PC-3 (cell line): ENCODE measurements at regions not wholly inside any gene's neighbourhood (a gene's known extent, or its start where the extent isn't known, plus 50 kb on each side); places are given as distances from the start of the nearest gene placed in this dataset.
"Not testable (repeated sequence)": the region's sequence is repeated elsewhere in the genome, so short reads cannot be mapped to it uniquely, and the experiment has no call there.

ENCODE experiments used
- ATAC-seq: fragments of 200-7000 bp; cut with Tn5 transposase; 2 replicates; pipeline ENCODE4 v1.9.1; 2020; ENCODE audit warnings: mild to moderate bottlenecking, moderate library complexity
- BruUV-seq: library from RNA; stranded (reverse); fragments of 400-500 nt; replicated peaks from 2 replicates; lab custom pipeline; 2021; lab: Mats Ljungman, UMichigan
- CTCF ChIA-PET: fragments of 300-600 bp; sonication (Branson Sonifier 250); formaldehyde crosslinking; loops from one replicate; lab custom pipeline; 2022; ENCODE audit warnings: antibody characterized with exemption; lab: Charles Lee
- POLR2A ChIA-PET: fragments of 300-600 bp; sonication (Branson Sonifier 250); formaldehyde crosslinking; loops from one replicate; lab custom pipeline; 2022; ENCODE audit warnings: antibody characterized with exemption; ENCODE audit not compliant: unreplicated experiment; lab: Charles Lee
- DNase-seq: peaks from one replicate; pipeline ENCODE4 v3.0.0-alpha.2; 2015
- H2AFZ ChIP-seq: fragments of 300-600 bp; sonication (generic); 2 replicates; pipeline ENCODE4 v1.6.0; 2016; ENCODE audit warnings: antibody characterized with exemption, low read length
- H3F3A ChIP-seq: fragments of 300-600 bp; sonication (generic); one replicate; pipeline ENCODE4 v1.6.0; 2017; ENCODE audit warnings: antibody characterized with exemption, low read length, control low read depth, mild to moderate bottlenecking; ENCODE audit not compliant: unreplicated experiment
- H3K27ac ChIP-seq: fragments of 300-600 bp; sonication (generic); 2 replicates; pipeline ENCODE4 v1.5.1; 2016; ENCODE audit warnings: mild to moderate bottlenecking, low read length
- H3K27me3 ChIP-seq: fragments of 300-600 bp; sonication (generic); 2 replicates; pipeline ENCODE4 v1.6.1; 2016; ENCODE audit warnings: low read length, mixed read lengths
- H3K36me3 ChIP-seq: fragments of 300-600 bp; sonication (generic); 2 replicates; pipeline ENCODE4 v1.6.1; 2016; ENCODE audit warnings: low read depth, mixed run types, low read length, mixed read lengths
- H3K4me1 ChIP-seq: fragments of 300-600 bp; sonication (generic); 2 replicates; pipeline ENCODE4 v1.5.1; 2016; ENCODE audit warnings: low read length; ENCODE audit not compliant: insufficient read depth
- H3K4me2 ChIP-seq: fragments of 300-600 bp; sonication (generic); 2 replicates; pipeline ENCODE4 v1.6.0; 2016; ENCODE audit warnings: low read length
- H3K4me3 ChIP-seq: fragments of 300-600 bp; sonication (generic); 2 replicates; pipeline ENCODE4 v1.5.1; 2016; ENCODE audit warnings: mild to moderate bottlenecking, low read length, mixed read lengths
- H3K79me2 ChIP-seq: fragments of 300-600 bp; sonication (generic); 2 replicates; pipeline ENCODE4 v1.6.1; 2017; ENCODE audit warnings: low read length, mixed read lengths
- H3K9ac ChIP-seq: fragments of 300-600 bp; sonication (generic); 2 replicates; pipeline ENCODE4 v1.6.0; 2016; ENCODE audit warnings: mild to moderate bottlenecking, low read length
- H3K9me2 ChIP-seq: fragments of 300-600 bp; sonication (generic); replicated peaks from 2 replicates; pipeline ENCODE4 v1.6.1; 2016; ENCODE audit warnings: mixed run types, low read length, mixed read lengths
- H3K9me3 ChIP-seq: fragments of 300-600 bp; sonication (generic); 2 replicates; pipeline ENCODE4 v1.6.1; 2016; ENCODE audit warnings: low read length, mixed read lengths
- H4K20me1 ChIP-seq: fragments of 300-600 bp; sonication (generic); 2 replicates; pipeline ENCODE4 v1.6.1; 2016; ENCODE audit warnings: low read length, mixed read lengths
- EZH2 ChIP-seq: fragments of 300-600 bp; sonication (generic); IDR thresholded peaks from one replicate; pipeline ENCODE4 v1.6.1; 2017; ENCODE audit warnings: antibody characterized with exemption, mild to moderate bottlenecking, low read length; ENCODE audit not compliant: unreplicated experiment
- EZH2phosphoT487 ChIP-seq: fragments of 300-600 bp; sonication (generic); IDR thresholded peaks from 2 replicates; pipeline ENCODE4 v1.6.1; 2018; ENCODE audit warnings: mild to moderate bottlenecking, antibody characterized with exemption, low read length, borderline replicate concordance
- intact Hi-C: fragments of 100-400 bp; cut with micrococcal nuclease; formaldehyde crosslinking; loops from 2 replicates; pipeline ENCODE4 v1.9.0; 2023
- TF ChIP-seq, protein P1 (sequence below): fragments of 300-600 bp; sonication (generic); conservative IDR thresholded peaks from 2 replicates; pipeline ENCODE4 v1.5.1; 2017; ENCODE audit warnings: antibody characterized with exemption, low read depth, mild to moderate bottlenecking, low read length

- no peak overlapping the region for H2AFZ ChIP-seq
- ChIA-PET CTCF (no interaction called here), POLR2A (no interaction called here)
- H3K36me3 ChIP-seq, result no peaks in the 10 kb centered on the region
- no peak overlapping the region for H3K4me3 ChIP-seq
- DNase-seq, result no peak
- H3K27ac ChIP-seq, result no peak overlapping the region
- H3K4me1 ChIP-seq, result no peaks in the 10 kb centered on the region
- H3K27me3 ChIP-seq, result no peaks in the 10 kb centered on the region
- 0 out of 2 replicates have a peak, but pooled peaks cover 3% of the 10 kb centered on the region for H3K9me3 ChIP-seq
- no peaks in the 10 kb centered on the region for H3K79me2 ChIP-seq
- H4K20me1 ChIP-seq, result no peaks in the 10 kb centered on the region
- no TSS peak for BruUV-seq
- H3K9me2 ChIP-seq, result no peaks in the 10 kb centered on the region
- ATAC-seq, result no peak
- H3K9ac ChIP-seq, result no peak overlapping the region
- H3F3A ChIP-seq, result no peaks in the 10 kb centered on the region
- H3K4me2 ChIP-seq, result no peak overlapping the region
- intact Hi-C loops, result no loop called here
- TF ChIP-seq EZH2, result no peak
- TF ChIP-seq EZH2phosphoT487, result no peak
- TF ChIP-seq, protein P1, sequence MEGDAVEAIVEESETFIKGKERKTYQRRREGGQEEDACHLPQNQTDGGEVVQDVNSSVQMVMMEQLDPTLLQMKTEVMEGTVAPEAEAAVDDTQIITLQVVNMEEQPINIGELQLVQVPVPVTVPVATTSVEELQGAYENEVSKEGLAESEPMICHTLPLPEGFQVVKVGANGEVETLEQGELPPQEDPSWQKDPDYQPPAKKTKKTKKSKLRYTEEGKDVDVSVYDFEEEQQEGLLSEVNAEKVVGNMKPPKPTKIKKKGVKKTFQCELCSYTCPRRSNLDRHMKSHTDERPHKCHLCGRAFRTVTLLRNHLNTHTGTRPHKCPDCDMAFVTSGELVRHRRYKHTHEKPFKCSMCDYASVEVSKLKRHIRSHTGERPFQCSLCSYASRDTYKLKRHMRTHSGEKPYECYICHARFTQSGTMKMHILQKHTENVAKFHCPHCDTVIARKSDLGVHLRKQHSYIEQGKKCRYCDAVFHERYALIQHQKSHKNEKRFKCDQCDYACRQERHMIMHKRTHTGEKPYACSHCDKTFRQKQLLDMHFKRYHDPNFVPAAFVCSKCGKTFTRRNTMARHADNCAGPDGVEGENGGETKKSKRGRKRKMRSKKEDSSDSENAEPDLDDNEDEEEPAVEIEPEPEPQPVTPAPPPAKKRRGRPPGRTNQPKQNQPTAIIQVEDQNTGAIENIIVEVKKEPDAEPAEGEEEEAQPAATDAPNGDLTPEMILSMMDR, result no peak
Measured at GRCh38 chr12:102326982-102327381, 129.3 kb upstream of the PMCH start.

GRCh38 chr12:102325108-102325507 lies 127.5 kb upstream of the PMCH start:
- CTCF ChIA-PET, POLR2A ChIA-PET, ATAC-seq, H3K79me2 ChIP-seq, H4K20me1 ChIP-seq, H3K9ac ChIP-seq, H3K36me3 ChIP-seq, intact Hi-C loops, H2AFZ ChIP-seq, H3K4me2 ChIP-seq, H3K4me3 ChIP-seq, H3K27ac ChIP-seq, H3K9me2 ChIP-seq, H3K4me1 ChIP-seq, H3K9me3 ChIP-seq, BruUV-seq, H3K27me3 ChIP-seq, H3F3A ChIP-seq, DNase-seq: not testable (repeated sequence)

DNA sequence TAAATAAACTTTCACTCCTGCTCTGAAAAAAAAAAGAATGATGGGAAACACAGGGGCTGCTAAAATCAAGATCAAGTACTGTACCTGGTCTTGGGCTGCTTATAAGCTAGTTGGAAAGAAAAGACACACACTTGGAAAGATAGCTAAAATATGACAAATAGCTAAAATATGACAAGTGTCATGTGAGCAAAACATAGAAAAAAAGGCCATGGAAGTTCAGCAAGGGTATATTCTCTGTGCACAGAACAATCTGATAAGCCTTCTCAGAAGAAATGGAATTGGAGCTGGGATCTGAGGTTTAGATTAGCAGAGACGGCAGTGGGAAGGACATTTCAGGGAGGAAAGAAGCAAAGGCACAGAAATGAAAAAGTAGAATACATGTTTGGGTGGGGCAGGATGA lies 126.2 kb upstream of the PMCH start:
- POLR2A ChIA-PET, result no interaction called here
- Histone ChIP-seq H3K79me2 (no peaks in the 10 kb centered on the region), H4K20me1 (no peaks in the 10 kb centered on the region), H3F3A (no peaks in the 10 kb centered on the region), H3K9me2 (no peaks in the 10 kb centered on the region), H2AFZ (no peak overlapping the region), H3K4me2 (no peak overlapping the region), H3K27me3 (no peaks in the 10 kb centered on the region), H3K27ac (no peak overlapping the region), H3K4me3 (no peak overlapping the region), H3K9ac (no peak overlapping the region), H3K36me3 (no peaks in the 10 kb centered on the region), H3K4me1 (no peaks in the 10 kb centered on the region), H3K9me3 (no peaks in the 10 kb centered on the region)
- TF ChIP-seq, protein P1, result no peak
- TF ChIP-seq EZH2, result no peak
- TF ChIP-seq EZH2phosphoT487, result no peak
- BruUV-seq, result no TSS peak
- DNase-seq, result no peak
- intact Hi-C loops, result no loop called here
- no peak for ATAC-seq
- CTCF ChIA-PET, result no interaction called here
